GM18517 (cell line): ENCODE measurements at regions not wholly inside any gene's neighbourhood (a gene's known extent, or its start where the extent isn't known, plus 50 kb on each side); places are given as distances from the start of the nearest gene placed in this dataset.

ENCODE experiments used
- ATAC-seq: cut with Tn5 transposase; IDR thresholded peaks from one replicate; pipeline ENCODE4 v1.9.1; 2021; ENCODE audit warnings: mild to moderate bottlenecking, moderate library complexity; ENCODE audit not compliant: unreplicated experiment

DNA sequence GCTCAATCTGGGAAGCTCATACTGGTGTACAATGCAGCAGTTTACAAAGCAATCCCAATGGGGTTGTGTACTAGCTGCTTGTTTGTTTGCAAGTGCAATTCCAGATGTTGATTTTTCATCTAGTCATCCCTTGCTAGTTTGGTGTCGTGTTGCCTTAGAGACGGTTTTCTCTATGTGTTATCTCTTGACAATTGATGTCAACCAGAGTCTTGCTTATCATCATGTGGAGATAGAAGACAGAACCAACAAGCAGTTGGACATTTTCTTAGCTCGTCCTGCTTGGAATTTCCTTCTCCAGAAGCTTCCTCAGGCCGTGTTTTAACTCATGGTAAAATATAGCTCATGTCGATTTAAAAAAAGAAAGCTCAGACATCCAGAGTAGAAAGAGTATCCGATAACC, 262.0 kb upstream of the KCNH8 start:
- no peak for ATAC-seq

DNA sequence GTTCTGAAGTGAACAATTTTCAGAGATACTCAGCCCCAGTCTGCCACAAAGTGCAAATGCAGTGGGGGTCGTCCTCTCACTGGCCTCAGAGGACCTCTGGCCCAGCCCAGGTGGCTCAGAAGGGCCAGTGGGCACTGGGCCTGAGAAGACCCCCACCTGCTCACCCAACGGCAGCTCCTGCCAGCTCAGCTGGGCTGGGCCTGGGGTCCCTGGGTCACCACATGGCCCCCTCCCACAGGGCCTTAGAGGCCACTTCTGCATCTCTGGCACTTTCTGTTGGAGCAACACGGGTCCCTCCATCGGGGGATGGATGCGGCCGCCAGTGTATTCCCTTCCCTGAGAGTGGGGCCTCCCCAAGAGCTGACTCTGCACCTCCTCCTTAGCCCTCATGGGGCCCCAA, 262.7 kb upstream of the KCNH8 start:
- ATAC-seq = no peak

DNA sequence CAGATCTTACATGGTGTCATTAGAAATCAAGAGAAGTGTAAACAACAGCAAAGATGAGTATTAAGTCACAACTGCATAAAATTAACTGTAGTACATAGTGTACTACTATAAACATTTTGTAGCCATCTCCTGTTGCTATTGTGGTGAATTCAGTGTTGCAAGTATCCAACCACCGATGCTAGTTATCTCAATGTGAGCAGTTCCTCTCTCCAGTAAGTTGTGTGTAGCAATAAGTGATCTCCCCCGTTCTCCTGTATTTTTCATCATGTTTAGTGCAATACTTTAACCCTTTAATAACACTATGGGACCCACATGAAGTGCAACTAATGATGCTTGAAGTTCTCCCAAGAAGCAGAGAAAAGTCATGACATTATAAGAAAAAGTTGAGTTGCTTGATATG, 264.7 kb upstream of the KCNH8 start:
- ATAC-seq = no peak

DNA sequence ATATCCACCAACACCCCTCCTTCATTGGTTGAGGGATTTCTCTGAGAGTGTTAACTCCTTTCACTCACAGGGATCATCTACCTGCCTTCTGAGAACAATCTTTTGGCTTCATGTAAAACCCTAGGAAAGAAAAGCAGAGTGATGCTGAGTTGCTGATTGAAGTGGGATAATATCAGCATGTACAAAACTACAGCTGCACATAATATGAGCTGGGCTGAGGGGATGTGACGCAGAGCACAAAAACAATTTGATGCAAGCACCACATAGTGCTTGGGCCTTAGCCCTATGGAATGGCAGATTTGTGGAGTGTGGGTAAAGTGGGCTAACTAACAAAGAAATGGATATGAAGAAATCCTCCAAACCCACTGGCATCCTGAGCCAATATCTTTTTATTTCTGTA, 267.6 kb upstream of the KCNH8 start:
- ATAC-seq = no peak

DNA sequence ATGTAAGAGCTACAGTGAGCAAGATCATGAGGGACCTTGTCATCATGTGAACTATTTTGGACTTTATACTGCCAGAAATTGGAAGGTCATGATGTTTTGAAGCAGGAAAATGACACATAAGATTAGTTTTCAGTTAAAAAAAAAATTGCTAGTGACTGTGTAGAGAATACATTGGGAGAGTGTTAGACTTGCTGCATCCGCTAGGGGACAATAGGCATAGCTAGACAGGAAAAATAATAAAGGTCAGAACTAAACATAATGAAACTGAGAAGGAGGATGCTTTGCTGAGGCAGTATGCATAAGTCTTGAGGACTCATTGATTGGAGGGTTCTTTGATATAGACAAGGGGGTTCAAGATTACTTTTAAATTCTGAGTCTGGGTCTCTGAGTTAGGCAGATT, 275.8 kb upstream of the KCNH8 start:
- ATAC-seq = no peak

DNA sequence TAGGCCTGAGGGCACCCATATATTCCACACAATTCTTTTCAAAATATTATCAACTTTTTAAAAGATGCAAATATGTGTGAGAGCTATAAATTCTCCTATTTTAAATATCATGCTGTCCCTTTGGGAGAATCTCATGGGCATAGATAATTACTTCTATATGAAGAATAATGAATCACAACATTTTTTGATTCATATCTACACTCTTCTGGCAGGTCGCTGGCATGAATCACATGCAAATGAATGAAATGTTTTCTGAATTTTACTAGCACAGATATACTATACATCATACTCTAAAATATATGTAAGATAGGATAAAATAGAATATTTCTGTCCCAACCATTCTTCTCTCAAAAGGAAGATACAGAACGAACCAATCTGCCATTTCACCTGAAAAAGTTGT, 277.7 kb upstream of the KCNH8 start:
- ATAC-seq = no peak

DNA sequence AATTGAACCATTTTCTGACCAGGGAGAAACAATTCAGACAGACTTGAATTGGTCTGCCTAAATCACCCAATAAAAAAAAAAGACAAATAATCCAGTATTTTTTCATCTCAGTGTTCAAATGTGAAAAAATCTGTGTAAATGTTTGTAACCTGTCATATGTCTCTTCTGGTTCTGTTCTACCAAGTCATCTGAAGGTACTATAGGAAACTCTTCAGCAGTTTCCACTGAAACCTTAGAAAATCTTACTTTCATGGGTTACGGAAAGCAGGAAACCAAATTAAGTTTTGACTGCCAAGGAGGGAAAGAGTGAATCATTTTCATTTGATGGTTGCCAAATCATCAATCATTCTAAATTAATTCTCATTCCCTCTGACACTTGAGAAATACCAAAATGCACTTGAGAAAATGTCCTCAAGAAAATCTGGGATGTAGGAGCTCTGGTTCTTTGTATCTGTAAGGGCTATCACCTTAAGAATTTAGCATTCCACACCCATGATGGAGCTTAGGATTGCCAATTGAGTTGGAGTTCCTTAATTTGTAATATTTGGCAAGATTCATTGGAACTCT, 278.2 kb upstream of the KCNH8 start:
- no peak for ATAC-seq

DNA sequence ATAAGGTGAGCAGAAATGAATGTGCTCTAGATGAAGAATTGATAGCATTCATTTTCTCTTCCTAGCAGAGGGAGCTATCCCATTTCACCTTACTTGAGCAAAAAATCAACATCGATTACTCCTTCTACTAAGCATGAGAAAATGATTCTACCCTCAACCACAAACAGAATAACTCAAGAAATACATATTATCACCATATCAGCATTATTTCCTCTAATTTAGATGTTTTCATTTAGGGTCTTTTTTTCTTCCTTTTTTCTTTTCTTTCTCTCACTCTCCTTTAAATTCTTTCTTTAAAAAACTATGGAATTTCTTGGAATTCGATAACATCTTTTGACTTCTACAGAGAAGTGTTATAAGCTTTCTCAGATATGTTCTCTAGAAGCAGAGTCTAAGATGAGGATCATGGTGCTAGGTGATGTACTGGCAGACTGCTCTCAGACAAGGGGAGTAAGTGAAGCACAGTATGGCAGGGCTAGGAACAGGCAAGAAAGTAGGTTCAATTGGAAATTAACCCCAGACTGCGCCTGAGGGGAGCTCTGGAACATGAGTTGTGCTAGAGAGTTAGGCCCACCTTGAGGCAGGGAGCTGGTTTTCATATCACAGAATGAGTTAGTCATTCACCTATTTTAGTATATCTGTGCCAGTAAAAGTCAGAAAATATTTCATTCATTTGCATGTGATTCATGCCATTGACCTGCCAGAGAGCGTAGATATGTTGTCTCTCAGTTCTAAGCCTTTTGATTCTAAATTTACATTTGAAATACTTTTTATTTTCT, 279.2 kb upstream of the KCNH8 start:
- ATAC-seq = no peak

DNA sequence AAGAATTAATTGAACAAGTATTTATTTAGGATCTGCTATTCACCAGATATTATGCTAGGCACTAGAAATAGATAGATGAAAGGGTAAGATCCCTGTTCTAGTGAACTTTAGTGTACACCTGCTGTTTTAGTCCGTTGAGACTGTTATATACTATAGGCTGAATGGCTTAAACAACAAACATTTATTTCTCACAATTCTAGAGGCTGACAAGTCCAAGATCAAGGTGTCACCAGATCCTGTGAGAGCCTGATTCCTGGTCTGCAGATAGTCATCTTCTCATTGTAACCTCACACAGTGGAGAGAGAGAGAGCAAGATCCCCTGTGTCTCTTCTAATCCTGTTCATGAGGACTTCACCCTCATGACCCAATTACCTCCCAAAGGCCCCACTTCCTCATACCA, 281.4 kb upstream of the KCNH8 start:
- ATAC-seq = no peak

DNA sequence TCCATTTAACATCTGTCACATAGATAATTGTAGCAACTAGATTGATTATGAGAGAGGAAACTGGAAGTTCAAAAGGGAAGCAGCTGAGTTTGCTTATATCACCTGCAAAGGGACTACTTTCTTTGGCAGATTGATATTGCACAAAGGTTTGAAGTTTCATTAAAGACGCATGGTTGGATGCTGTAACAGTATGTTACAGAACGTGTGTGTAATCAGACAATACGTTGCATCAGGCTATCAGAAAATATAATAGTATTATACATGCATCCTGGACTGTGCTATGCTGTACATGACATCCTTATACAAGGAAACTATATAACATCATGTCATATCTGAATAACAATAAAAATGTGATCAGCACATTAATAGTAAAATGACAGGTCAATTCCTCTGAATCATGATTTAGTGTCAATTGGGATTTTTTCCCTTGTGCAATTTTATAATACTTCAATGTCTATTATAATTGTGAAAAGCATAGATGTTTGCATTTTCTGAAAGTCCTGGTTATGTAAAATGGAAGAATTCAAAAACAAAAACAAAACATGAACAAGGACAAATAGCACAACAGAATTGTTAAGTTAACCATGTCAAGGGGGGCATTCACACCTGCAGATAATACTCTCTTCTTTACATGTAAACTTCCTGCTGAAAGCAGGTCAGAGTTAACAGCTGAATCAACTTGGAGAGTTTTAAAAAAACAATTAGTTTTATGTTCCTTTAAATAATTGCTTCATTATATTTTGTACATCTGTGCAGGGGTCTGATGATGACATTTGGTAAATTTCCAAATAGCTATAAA, 283.2 kb upstream of the KCNH8 start:
- no peak for ATAC-seq

DNA sequence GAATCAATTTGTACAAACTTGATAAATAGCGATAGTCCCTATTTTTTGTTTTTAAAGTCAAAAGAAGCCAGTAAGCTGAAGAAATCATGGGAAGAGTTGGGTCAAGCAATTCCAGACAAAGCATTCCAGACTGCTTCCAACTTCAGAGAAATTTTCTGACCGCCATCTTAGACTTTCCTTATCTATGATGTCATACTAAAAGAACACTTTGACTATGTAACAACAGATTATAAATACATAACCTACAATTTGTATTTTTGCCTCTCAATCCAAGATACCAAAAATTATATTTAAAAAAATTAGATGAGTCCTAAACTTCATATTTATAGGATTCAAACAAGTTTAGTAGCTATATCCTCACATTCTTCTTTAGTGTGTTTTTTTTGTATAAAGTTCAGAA, 286.2 kb upstream of the KCNH8 start:
- ATAC-seq = no peak

DNA sequence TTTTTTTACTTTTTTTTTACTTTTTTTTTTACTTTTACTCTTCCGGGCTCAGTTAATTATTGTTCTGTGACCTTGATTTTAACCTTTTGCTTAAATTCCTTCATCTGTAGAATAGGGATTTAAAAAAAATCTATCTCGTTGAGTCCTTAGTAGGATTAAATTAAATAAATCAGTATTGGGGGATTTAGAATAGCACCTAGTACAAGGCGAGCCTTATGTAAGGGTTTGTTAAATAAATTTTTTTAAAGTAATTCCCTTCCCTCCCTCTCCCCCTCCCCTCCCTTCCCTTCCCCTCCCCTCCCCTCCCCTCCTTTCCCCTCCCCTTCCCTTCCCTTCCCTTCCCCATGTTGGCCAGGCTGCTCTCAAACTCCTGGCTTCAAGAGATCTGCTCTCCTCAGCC, 287.2 kb upstream of the KCNH8 start:
- no peak for ATAC-seq

DNA sequence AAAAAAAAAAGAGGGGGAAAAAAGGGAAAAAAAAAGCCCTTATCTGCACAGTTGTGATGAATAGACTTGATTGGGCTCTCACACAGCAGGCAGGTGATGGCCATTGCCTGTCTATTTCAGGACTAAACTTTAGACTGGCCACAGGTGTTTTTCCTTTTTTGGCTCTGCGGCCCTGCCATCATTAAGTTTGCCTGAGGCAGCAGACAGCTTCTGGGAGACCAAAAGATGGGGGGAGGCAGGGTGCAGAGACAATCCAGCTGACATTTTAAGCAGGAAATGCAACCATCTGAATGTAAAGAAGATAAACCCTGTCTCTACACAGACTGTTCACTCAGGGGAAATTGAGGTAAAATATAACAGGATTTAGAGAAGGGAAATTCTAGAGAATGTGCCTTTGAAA, 295.0 kb upstream of the KCNH8 start:
- ATAC-seq = no peak

DNA sequence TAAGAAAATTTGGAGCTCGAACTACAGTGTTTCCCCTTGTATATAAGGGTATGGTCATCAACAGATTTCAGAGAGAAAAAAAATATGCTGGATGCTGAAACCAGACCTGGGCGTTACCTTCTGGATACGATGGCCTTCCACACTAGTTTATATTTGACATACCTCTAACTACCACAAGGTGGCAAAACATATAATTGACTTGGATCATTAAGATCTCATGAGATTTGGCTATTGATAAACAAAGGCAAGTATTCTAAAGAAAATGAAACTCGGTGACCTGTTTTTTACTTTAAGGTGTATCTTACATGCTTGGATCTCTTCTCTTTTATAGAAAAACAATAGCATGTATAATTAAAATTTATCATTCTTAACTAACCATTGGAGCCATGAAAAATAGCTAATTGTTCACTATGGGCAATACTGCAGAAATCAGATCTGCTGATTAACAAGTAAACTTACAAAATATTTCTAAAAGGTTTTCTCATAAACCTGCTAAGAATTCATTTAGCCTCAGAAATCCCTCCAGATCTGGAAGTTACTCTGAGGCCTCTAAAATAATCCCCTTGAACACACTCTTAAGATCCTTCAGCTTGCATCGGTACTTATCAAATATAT, 300.6 kb upstream of the KCNH8 start:
- peak; percentile 76 for ATAC-seq

DNA sequence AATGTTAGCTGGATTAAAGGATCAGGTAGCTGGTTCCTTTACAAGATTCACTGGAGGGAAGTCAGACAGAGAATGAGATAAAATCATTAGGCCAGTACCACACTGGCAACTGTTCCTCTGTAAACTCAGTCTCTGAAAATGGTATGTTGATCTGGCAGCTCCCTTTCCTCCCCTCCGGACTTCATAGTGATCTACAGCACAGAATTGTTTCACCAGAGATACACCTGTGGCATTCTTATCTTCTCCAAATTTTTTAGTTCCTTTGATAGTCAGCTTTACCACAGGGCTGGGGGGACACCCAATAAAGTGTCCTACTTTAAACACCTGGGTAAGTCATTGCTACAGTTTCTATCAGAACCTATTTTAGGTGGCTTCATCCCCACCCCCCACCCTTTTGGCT, 304.3 kb upstream of the KCNH8 start:
- ATAC-seq = no peak

DNA sequence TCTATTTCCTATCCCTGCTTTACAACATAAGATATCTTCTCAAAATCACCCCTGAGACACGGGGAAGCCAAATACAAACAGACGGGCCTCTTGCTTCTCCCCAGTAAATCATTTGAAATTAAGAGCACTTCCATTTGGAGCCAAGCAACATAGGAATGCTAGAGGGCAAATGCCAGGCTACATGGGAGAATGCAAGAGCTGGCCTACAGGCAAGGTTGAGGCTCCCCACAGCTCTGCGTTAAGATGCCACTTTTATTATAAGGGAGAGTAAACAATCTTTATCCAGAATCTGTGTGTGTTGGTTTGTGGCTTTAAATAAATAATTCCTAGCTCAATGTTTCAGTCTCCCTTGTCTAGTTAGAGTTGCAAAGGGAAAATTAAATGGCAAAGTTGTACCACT, 305.1 kb upstream of the KCNH8 start:
- no peak for ATAC-seq

DNA sequence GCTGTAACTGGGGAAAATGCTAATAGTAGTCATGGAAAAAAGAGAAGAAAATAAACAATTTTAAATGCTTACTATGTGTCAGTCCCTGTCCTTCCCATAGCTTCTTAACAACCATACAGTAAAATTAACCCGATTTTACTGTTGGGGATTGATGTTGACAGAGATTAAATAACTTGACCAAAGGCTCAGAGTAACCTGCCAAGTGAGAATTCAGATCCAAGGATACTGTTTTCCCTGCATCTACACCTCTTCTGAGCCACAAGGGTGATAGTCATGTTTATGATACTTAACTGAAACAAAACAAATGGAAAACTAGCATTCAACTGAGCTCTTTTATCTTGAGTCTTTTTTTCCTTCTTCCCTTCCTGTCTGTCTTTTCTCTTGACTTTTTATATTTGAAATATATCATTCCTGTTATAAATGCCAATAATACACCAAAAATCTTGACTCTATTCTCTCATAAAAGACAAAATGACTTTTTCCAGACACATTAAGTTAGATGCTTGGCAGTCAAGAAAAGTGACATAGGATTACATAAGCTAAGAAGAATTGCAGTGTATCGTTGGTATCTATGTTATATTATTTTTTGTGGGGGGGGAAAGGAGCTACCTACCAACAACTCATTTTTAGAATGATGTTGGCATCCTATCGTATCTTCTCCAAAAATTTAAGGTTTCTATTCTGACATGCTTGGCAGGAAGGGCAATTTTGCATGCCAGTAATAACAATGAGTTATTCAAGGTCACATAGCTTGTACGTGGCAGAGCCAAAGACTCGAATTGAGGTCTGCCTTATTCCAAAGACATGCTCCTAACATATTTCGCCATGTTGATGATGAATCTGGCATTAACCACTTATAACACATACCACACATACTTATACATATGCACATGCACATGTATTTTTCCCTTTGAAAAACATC, 306.6 kb upstream of the KCNH8 start:
- ATAC-seq = no peak

DNA sequence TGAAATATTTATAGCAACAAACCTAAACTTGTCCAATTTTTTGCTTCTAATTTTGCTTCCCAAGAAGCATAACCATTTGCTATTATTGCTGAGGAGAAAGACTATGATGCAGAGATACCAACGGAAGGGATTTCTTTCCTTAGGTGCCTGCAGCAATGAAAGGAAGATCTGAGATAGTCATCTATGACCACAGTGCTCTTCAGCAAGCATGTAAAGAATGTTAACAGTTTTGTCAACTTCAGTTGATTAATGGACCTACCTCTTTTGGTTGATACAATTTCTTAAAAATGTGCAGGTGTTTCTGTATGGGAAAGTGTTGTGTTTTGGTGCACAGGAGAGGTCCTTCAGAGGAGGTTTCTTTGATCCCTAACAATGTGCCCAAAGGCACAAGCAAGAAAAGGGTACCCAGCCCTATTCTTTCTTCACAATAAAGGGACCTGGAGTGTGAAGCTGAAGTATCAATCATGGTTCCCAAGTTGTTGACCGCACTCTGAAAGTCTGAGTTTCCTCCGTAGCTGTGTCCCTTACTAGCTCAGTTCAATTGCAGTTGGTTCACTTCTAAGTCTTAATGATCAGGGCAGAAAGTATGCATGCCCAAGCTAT, 307.7 kb upstream of the KCNH8 start:
- no peak for ATAC-seq

DNA sequence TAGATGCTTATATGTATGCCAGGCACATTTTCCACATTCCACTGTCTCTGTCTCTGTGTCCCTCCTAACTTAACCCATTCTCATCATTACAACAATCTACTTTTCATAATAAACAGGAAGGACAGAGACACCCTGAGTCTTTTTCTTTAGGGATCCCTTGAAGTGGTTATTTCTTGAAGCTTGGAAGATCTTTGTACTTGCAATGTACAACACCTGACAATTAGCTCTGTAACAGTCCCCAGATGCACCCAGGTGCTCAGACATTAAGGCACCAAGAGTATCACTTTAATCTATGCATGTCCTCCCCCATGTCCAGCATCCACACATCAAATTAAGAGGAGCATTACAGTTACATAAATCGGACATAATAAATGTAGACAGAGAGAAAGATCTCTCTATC, 309.6 kb upstream of the KCNH8 start:
- ATAC-seq = no peak

DNA sequence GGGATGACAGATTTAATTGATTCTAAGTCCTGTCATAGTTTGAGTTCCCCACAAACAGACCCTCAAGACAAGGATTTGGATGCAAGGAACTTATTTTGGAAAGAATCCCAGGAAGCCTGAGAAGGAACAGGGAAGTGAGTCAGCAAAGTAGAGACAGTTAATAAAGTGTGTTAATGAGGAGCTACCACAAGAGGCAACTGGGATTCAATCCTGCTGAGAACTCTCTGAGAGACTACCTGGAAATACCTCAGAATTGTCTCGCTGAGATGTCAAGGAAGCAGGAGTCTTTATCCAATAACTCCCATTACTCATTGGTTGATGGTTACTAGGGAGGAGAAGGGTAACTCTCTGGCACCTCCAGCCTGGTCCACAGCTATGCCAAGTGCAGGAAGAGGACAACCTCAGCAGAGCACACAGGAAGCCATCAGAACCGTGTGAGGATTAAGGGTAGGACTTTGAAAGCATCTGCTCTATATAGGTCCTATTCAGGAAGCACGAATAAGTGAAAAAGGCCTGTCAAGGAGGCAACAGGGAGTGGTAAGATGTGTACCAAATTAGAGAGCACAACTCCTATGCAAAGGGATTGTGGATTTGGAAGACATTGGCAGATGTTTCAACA, 311.1 kb upstream of the KCNH8 start:
- no peak for ATAC-seq
